Endothelial cell of umbilical vein (primary cell): ENCODE measurements at regions not wholly inside any gene's neighbourhood (a gene's known extent, or its start where the extent isn't known, plus 50 kb on each side); places are given as distances from the start of the nearest gene placed in this dataset.

Source experiments
- BruUV-seq: library from RNA; stranded (reverse); fragments of 400-500 nt; replicated peaks from 2 replicates; lab custom pipeline; 2021; lab: Mats Ljungman, UMichigan
- CTCF ChIA-PET: fragments of 300-600, 350-600 bp; sonication (Branson Sonifier 250); formaldehyde crosslinking; loops from one replicate; lab custom pipeline; 2021; ENCODE audit warnings: antibody characterized with exemption, inconsistent platforms; lab: Charles Lee
- POLR2A ChIA-PET: fragments of 300-600, 350-600 bp; sonication (Branson Sonifier 250); formaldehyde crosslinking; loops from one replicate; lab custom pipeline; 2021; ENCODE audit warnings: antibody characterized with exemption, inconsistent platforms; lab: Charles Lee
- DNase-seq: peaks from one replicate; pipeline ENCODE4 v3.0.0-alpha.2; 2011; ENCODE audit warnings: low read depth, low spot score
- FAIRE-seq: peaks from 2 replicates; lab custom pipeline; 2011; peaks lifted over from hg19 to GRCh38; lab: Jason Lieb, UNC
- H2AFZ ChIP-seq: 2 replicates; pipeline ENCODE4 v1.6.0; 2012; ENCODE audit warnings: low read depth, low read length, control low read depth, inconsistent platforms
- H3K27ac ChIP-seq: 2 replicates; pipeline ENCODE4 v1.5.1; 2011; ENCODE audit warnings: low read depth, mild to moderate bottlenecking, control low read depth, low read length, moderate library complexity; ENCODE audit not compliant: insufficient read depth
- H3K27me3 ChIP-seq, 2 experiments: 2 replicates each; pipeline versions ENCODE4 v1.6.0 to v1.6.1; 2011; ENCODE audit warnings: low read length in 2 of 2, mixed read lengths in 1 of 2; ENCODE audit not compliant: control insufficient read depth in 2 of 2, insufficient read depth in 2 of 2
- H3K36me3 ChIP-seq, 2 experiments: 2 replicates in 1 of 2; 3 replicates in 1 of 2; pipeline ENCODE4 v1.5.1; 2011; ENCODE audit warnings: low read length in 2 of 2, mild to moderate bottlenecking in 1 of 2, moderate library complexity in 1 of 2; ENCODE audit not compliant: control insufficient read depth in 2 of 2, insufficient read depth in 2 of 2; ENCODE audit errors: extremely low read depth in 1 of 2
- H3K4me1 ChIP-seq: 3 replicates; pipeline ENCODE4 v1.5.1; 2011; ENCODE audit warnings: mild to moderate bottlenecking, low read length; ENCODE audit not compliant: control insufficient read depth, insufficient read depth; ENCODE audit errors: extremely low read depth
- H3K4me2 ChIP-seq: 2 replicates; pipeline ENCODE4 v1.6.1; 2011; ENCODE audit warnings: low read length, control low read depth, mixed read lengths; ENCODE audit not compliant: insufficient read depth
- H3K4me3 ChIP-seq, 3 experiments: fragments of 200-600 bp in 1 of 3; sonication (generic), shearing (Covaris generic) in 1 of 3; replicated peaks in 1 of 3; 2 replicates each; pipeline ENCODE4 v1.5.1; 2011 to 2016; ENCODE audit warnings: control low read depth in 3 of 3, low read length in 3 of 3, mild to moderate bottlenecking in 2 of 3, inconsistent platforms in 1 of 3, low read depth in 1 of 3, moderate library complexity in 1 of 3; ENCODE audit not compliant: insufficient read depth in 1 of 3
- H3K79me2 ChIP-seq: 2 replicates; pipeline ENCODE4 v1.6.0; 2012; ENCODE audit warnings: low read length, inconsistent platforms; ENCODE audit not compliant: control insufficient read depth, insufficient read depth
- H3K9ac ChIP-seq: replicated peaks from 2 replicates; pipeline ENCODE3; 2011; ENCODE audit warnings: low read length, control low read depth; ENCODE audit not compliant: insufficient read depth; ENCODE audit errors: extremely low read depth
- H3K9me1 ChIP-seq: replicated peaks from 3 replicates; pipeline ENCODE4 v1.6.0; 2011; ENCODE audit warnings: mild to moderate bottlenecking, low read length; ENCODE audit not compliant: control insufficient read depth, insufficient read depth; ENCODE audit errors: extremely low read depth
- H3K9me3 ChIP-seq: replicated peaks from 2 replicates; pipeline ENCODE4 v1.5.1; 2012; ENCODE audit warnings: low read length, inconsistent platforms; ENCODE audit not compliant: control insufficient read depth, insufficient read depth
- H4K20me1 ChIP-seq: replicated peaks from 2 replicates; pipeline ENCODE3; 2011; ENCODE audit warnings: mild to moderate bottlenecking, low read length; ENCODE audit not compliant: control insufficient read depth, insufficient read depth; ENCODE audit errors: extremely low read depth
- EZH2 ChIP-seq: IDR thresholded peaks from 2 replicates; pipeline ENCODE4 v1.6.1; 2012; ENCODE audit warnings: borderline replicate concordance, low read depth, mild to moderate bottlenecking, moderate library complexity, low read length, inconsistent platforms; ENCODE audit not compliant: severe bottlenecking
- FOS ChIP-seq: IDR thresholded peaks from 2 replicates; pipeline ENCODE4 v1.6.1; 2011; ENCODE audit warnings: mild to moderate bottlenecking, low read length, moderate library complexity, borderline replicate concordance; ENCODE audit not compliant: insufficient read depth
- GATA2 ChIP-seq: IDR thresholded peaks from 2 replicates; pipeline ENCODE4 v1.7.0; 2011; ENCODE audit warnings: low read depth, mild to moderate bottlenecking, moderate library complexity, mixed read lengths, low read length; ENCODE audit not compliant: insufficient read length, insufficient read depth
- JUN ChIP-seq: IDR thresholded peaks from 2 replicates; pipeline ENCODE4 v1.6.1; 2011; ENCODE audit warnings: borderline replicate concordance, low read depth; ENCODE audit not compliant: insufficient read length, insufficient read depth
- MYC ChIP-seq: IDR thresholded peaks from one replicate; pipeline ENCODE4 v1.6.1; 2011; ENCODE audit warnings: mild to moderate bottlenecking, low read depth, low read length
- POLR2A ChIP-seq: IDR thresholded peaks from 2 replicates; pipeline ENCODE4 v1.6.1; 2012; ENCODE audit warnings: low read depth, mild to moderate bottlenecking, control low read depth, low read length
- POLR2AphosphoS5 ChIP-seq: IDR thresholded peaks from 2 replicates; pipeline ENCODE4 v1.6.1; 2012; ENCODE audit warnings: low read depth, mild to moderate bottlenecking, control low read depth, low read length, moderate library complexity; ENCODE audit not compliant: insufficient read depth
- dilution Hi-C: fragments of 300-500 bp; cut with MboI; formaldehyde crosslinking; loops from one replicate; pipeline ENCODE4 v1.15.0; 2019; ENCODE audit warnings: low sequenced_read_pairs; ENCODE audit not compliant: extremely low pct_ligation_motif_present
- intact Hi-C: fragments of 100-400 bp; cut with micrococcal nuclease; formaldehyde crosslinking; loops from one replicate; pipeline ENCODE4 v1.10.0; 2022
- TF ChIP-seq, protein P1 (sequence below), 2 donors: IDR thresholded peaks; 1 replicate in 1 of 2; 2 replicates in 1 of 2; pipeline ENCODE4 v1.5.1; 2011; ENCODE audit warnings: low read length in 2 of 2, mild to moderate bottlenecking in 2 of 2, moderate library complexity in 2 of 2, control low read depth in 1 of 2, inconsistent platforms in 1 of 2, low read depth in 1 of 2; ENCODE audit not compliant: insufficient read depth in 1 of 2; ENCODE audit errors: extremely low read depth in 1 of 2
- TF ChIP-seq, protein P2 (sequence below): IDR thresholded peaks from 2 replicates; pipeline ENCODE4 v1.6.1; 2011; ENCODE audit not compliant: insufficient read depth, insufficient read length

GRCh38 chr6:71114986-71115385 lies 158.1 kb upstream of the B3GAT2 start:
- intact Hi-C loops = no loop called here
- BruUV-seq = no TSS peak

More at GRCh38 chr6:71114986-71115385, 158.1 kb upstream of the B3GAT2 start:
- dilution Hi-C loops = no loop called here
- H3K9ac ChIP-seq = no peak overlapping the region
- H3K27ac ChIP-seq = no peak overlapping the region
- no peaks in the 10 kb centered on the region for H4K20me1 ChIP-seq
- FAIRE-seq (no peak), DNase-seq (no peak)
- CTCF ChIA-PET = no interaction called here
- no peaks in the 10 kb centered on the region for H3K79me2 ChIP-seq
- H3K9me3 ChIP-seq = no peaks in the 10 kb centered on the region
- H3K4me2 ChIP-seq = no peak overlapping the region
- peaks cover 2 to 4% of the 10 kb centered on the region in 2 experiments for H3K27me3 ChIP-seq
- no peak overlapping the region for H3K4me3 ChIP-seq
- H3K9me1 ChIP-seq = no peaks in the 10 kb centered on the region
- H2AFZ ChIP-seq = no peak overlapping the region
- no peaks in the 10 kb centered on the region for H3K4me1 ChIP-seq
- POLR2A ChIA-PET = no interaction called here
- no peaks in the 10 kb centered on the region for H3K36me3 ChIP-seq
- TF ChIP-seq GATA2 (no peak), POLR2A (no peak), POLR2AphosphoS5 (no peak), JUN (no peak), EZH2 (no peak), MYC (no peak), FOS (no peak)
- TF ChIP-seq, protein P1, sequence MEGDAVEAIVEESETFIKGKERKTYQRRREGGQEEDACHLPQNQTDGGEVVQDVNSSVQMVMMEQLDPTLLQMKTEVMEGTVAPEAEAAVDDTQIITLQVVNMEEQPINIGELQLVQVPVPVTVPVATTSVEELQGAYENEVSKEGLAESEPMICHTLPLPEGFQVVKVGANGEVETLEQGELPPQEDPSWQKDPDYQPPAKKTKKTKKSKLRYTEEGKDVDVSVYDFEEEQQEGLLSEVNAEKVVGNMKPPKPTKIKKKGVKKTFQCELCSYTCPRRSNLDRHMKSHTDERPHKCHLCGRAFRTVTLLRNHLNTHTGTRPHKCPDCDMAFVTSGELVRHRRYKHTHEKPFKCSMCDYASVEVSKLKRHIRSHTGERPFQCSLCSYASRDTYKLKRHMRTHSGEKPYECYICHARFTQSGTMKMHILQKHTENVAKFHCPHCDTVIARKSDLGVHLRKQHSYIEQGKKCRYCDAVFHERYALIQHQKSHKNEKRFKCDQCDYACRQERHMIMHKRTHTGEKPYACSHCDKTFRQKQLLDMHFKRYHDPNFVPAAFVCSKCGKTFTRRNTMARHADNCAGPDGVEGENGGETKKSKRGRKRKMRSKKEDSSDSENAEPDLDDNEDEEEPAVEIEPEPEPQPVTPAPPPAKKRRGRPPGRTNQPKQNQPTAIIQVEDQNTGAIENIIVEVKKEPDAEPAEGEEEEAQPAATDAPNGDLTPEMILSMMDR (IDR thresholded peaks at IDR 0.05; ENCODE audit: extremely low read depth in 1 of 2, insufficient read depth in 1 of 2, low read depth in 1 of 2, low read length in 2 of 2) = no peak
- TF ChIP-seq, protein P2, sequence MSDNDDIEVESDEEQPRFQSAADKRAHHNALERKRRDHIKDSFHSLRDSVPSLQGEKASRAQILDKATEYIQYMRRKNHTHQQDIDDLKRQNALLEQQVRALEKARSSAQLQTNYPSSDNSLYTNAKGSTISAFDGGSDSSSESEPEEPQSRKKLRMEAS = no peak
